Gastroesophageal sphincter (tissue), 3 donors: ENCODE measurements at regions not wholly inside any gene's neighbourhood (a gene's known extent, or its start where the extent isn't known, plus 50 kb on each side); places are given as distances from the start of the nearest gene placed in this dataset.

Experiments
- EP300 ChIP-seq: sonication (generic); formaldehyde crosslinking; IDR thresholded peaks from one replicate; pipeline ENCODE4 v1.6.1; 2017; ENCODE audit warnings: antibody characterized with exemption, mild to moderate bottlenecking
- POLR2A ChIP-seq, 2 donors: fragments of 450-650 bp; IDR thresholded peaks; one replicate each; pipeline ENCODE4 v1.6.1; 2017; ENCODE audit warnings: antibody characterized with exemption in 2 of 2, mild to moderate bottlenecking in 2 of 2, moderate library complexity in 1 of 2
- POLR2AphosphoS5 ChIP-seq: sonication (generic); formaldehyde crosslinking; IDR thresholded peaks from one replicate; pipeline ENCODE4 v1.6.1; 2017; ENCODE audit warnings: antibody characterized with exemption
- TF ChIP-seq, protein P1 (sequence below), 4 experiments: fragments of 200-600 bp in 2 of 4; fragments of 450-650 bp in 2 of 4; sonication (generic) in 1 of 4; IDR thresholded peaks; one replicate each; pipeline ENCODE4 v1.5.1; 2017 to 2019; ENCODE audit warnings: antibody characterized with exemption in 4 of 4, mild to moderate bottlenecking in 2 of 4, moderate library complexity in 2 of 4

DNA sequence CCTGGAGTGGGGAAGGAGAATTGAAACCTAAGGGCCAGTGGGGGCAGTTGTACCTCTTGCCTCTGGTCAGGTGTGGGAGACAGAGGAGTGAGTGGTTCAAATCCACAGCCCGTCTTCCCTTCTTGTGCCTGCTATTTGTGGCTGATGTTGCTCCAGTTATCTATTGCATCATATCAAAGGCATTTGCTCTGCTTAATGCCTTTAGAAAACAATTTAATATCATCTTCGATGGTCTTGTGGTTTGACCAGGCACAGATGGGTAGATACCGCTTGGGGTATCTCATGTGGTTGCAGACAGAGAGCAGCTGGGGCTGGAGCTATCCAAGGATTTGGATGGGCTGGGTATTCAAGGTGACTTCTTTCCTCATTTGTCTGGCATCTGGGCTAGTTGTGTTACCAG lies 376.1 kb upstream of the RBFOX1 start:
- TF ChIP-seq, protein P1, sequence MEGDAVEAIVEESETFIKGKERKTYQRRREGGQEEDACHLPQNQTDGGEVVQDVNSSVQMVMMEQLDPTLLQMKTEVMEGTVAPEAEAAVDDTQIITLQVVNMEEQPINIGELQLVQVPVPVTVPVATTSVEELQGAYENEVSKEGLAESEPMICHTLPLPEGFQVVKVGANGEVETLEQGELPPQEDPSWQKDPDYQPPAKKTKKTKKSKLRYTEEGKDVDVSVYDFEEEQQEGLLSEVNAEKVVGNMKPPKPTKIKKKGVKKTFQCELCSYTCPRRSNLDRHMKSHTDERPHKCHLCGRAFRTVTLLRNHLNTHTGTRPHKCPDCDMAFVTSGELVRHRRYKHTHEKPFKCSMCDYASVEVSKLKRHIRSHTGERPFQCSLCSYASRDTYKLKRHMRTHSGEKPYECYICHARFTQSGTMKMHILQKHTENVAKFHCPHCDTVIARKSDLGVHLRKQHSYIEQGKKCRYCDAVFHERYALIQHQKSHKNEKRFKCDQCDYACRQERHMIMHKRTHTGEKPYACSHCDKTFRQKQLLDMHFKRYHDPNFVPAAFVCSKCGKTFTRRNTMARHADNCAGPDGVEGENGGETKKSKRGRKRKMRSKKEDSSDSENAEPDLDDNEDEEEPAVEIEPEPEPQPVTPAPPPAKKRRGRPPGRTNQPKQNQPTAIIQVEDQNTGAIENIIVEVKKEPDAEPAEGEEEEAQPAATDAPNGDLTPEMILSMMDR (IDR thresholded peaks at IDR 0.05): no peak
- TF ChIP-seq POLR2A (IDR thresholded peaks at IDR 0.05) (no peak), POLR2AphosphoS5 (no peak), EP300 (no peak)
